Naive thymus-derived CD4-positive, alpha-beta T cell (primary cell): ENCODE measurements at regions not wholly inside any gene's neighbourhood (a gene's known extent, or its start where the extent isn't known, plus 50 kb on each side); places are given as distances from the start of the nearest gene placed in this dataset.
"Not testable (repeated sequence)": the region's sequence is repeated elsewhere in the genome, so short reads cannot be mapped to it uniquely, and the experiment has no call there.

Experiments
- ATAC-seq: fragments of 150-1000 bp; cut with Tn5 transposase; 2 replicates; pipeline ENCODE4 v1.10.0; 2021; ENCODE audit warnings: mild to moderate bottlenecking, moderate library complexity
- CTCF ChIA-PET: fragments of 350-600 bp; sonication (Branson Sonifier 250); formaldehyde crosslinking; loops from one replicate; lab custom pipeline; 2021; ENCODE audit warnings: antibody characterized with exemption; lab: Charles Lee
- POLR2A ChIA-PET: fragments of 350-600 bp; sonication (Branson Sonifier 250); formaldehyde crosslinking; loops from one replicate; lab custom pipeline; 2021; ENCODE audit warnings: antibody characterized with exemption, inconsistent platforms; lab: Charles Lee
- DNase-seq, 9 donors: peaks; one replicate each; pipeline versions ENCODE4 v3.0.0 to v3.0.0-alpha.2; 2020 to 2022; ENCODE audit warnings: mixed read lengths in 1 of 9
- H3K27ac ChIP-seq: one replicate; pipeline ENCODE4 v1.7.0; 2013; ENCODE audit warnings: mild to moderate bottlenecking, low read depth, low read length, moderate library complexity
- H3K27me3 ChIP-seq, 2 donors: one replicate each; pipeline ENCODE4 v1.7.0; 2013; ENCODE audit warnings: low read length in 2 of 2, mild to moderate bottlenecking in 2 of 2, moderate library complexity in 2 of 2; ENCODE audit not compliant: control insufficient read depth in 2 of 2, insufficient read depth in 2 of 2
- H3K36me3 ChIP-seq, 3 experiments: 1 replicate in 2 of 3; 2 replicates in 1 of 3; pipeline ENCODE4 v1.7.0; 2013; ENCODE audit warnings: low read length in 3 of 3, mild to moderate bottlenecking in 3 of 3, moderate library complexity in 1 of 3; ENCODE audit not compliant: insufficient read depth in 3 of 3, control insufficient read depth in 2 of 3
- H3K4me1 ChIP-seq, 2 donors: one replicate each; pipeline ENCODE4 v1.7.0; 2013; ENCODE audit warnings: low read length in 2 of 2, mild to moderate bottlenecking in 2 of 2, moderate library complexity in 1 of 2; ENCODE audit not compliant: control insufficient read depth in 2 of 2, insufficient read depth in 2 of 2
- H3K4me3 ChIP-seq: 2 replicates; pipeline ENCODE4 v1.7.0; 2013; ENCODE audit warnings: mild to moderate bottlenecking, low read length
- H3K9me3 ChIP-seq, 3 experiments: 1 replicate in 2 of 3; 2 replicates in 1 of 3; pipeline ENCODE4 v1.7.0; 2013; ENCODE audit warnings: low read length in 3 of 3; ENCODE audit not compliant: control insufficient read depth in 2 of 3
- H3K27ac Mint-ChIP-seq, 9 donors: one replicate each; pipeline ENCODE4 v1.8.0; 2020 to 2022; ENCODE audit warnings: mixed read lengths in 9 of 9, mild to moderate bottlenecking in 8 of 9, moderate library complexity in 5 of 9, inconsistent platforms in 2 of 9
- H3K27me3 Mint-ChIP-seq, 5 donors: one replicate each; pipeline ENCODE4 v1.8.0; 2021 to 2022; ENCODE audit warnings: mixed read lengths in 5 of 5, mild to moderate bottlenecking in 1 of 5
- H3K36me3 Mint-ChIP-seq, 5 donors: one replicate each; pipeline ENCODE4 v1.8.0; 2020 to 2022; ENCODE audit warnings: mixed read lengths in 5 of 5, mild to moderate bottlenecking in 3 of 5, inconsistent platforms in 1 of 5
- H3K4me1 Mint-ChIP-seq, 7 donors: one replicate each; pipeline ENCODE4 v1.8.0; 2020 to 2022; ENCODE audit warnings: mixed read lengths in 7 of 7, mild to moderate bottlenecking in 3 of 7, inconsistent platforms in 1 of 7
- H3K4me3 Mint-ChIP-seq, 10 donors: one replicate each; pipeline ENCODE4 v1.8.0; 2020 to 2022; ENCODE audit warnings: mild to moderate bottlenecking in 10 of 10, mixed read lengths in 10 of 10, moderate library complexity in 6 of 10, inconsistent platforms in 2 of 10
- H3K9me3 Mint-ChIP-seq, 11 donors: one replicate each; pipeline ENCODE4 v1.8.0; 2020 to 2022; ENCODE audit warnings: mixed read lengths in 11 of 11, mild to moderate bottlenecking in 4 of 11, inconsistent platforms in 1 of 11, moderate library complexity in 1 of 11
- intact Hi-C, 2 donors: fragments of 100-400 bp; cut with micrococcal nuclease; formaldehyde crosslinking; loops; one replicate each; pipeline ENCODE4 v1.15.1; 2023

GRCh38 chr7:66461397-66461796 lies 167.3 kb upstream of the KCTD7 start:
- H3K36me3 ChIP-seq, H3K27ac Mint-ChIP-seq, H3K27me3 Mint-ChIP-seq, H3K9me3 ChIP-seq, H3K4me1 ChIP-seq, DNase-seq, H3K4me3 ChIP-seq, H3K4me3 Mint-ChIP-seq, ATAC-seq, POLR2A ChIA-PET, CTCF ChIA-PET, H3K27me3 ChIP-seq, H3K9me3 Mint-ChIP-seq, H3K27ac ChIP-seq: not testable (repeated sequence)
- Mint-ChIP-seq H3K4me1 (peaks cover 0 to 22% (median 10%) of the 10 kb centered on the region in 7 donors), H3K36me3 (peaks cover 3 to 36% (median 9%) of the 10 kb centered on the region in 5 donors)
- intact Hi-C loops, result loop anchor here in 1 of 2 donors (10.0 kb wide), 1 partner anchor 63 kb away; no protein-coding TSS in a partner anchor

GRCh38 chr7:66462831-66463230 lies 165.8 kb upstream of the KCTD7 start:
- H3K27me3 Mint-ChIP-seq, H3K9me3 Mint-ChIP-seq, ATAC-seq, H3K36me3 ChIP-seq, H3K9me3 ChIP-seq, CTCF ChIA-PET, H3K4me3 Mint-ChIP-seq, H3K27ac ChIP-seq, H3K27me3 ChIP-seq, POLR2A ChIA-PET, H3K4me3 ChIP-seq, H3K27ac Mint-ChIP-seq, DNase-seq, H3K4me1 ChIP-seq: not testable (repeated sequence)
- H3K4me1 Mint-ChIP-seq, result peaks cover 0 to 22% (median 10%) of the 10 kb centered on the region in 7 donors
- peaks cover 2 to 29% (median 7%) of the 10 kb centered on the region in 5 donors for H3K36me3 Mint-ChIP-seq
- intact Hi-C loops, result loop anchor here in 1 of 2 donors (10.0 kb wide), 1 partner anchor 62 kb away; no protein-coding TSS in a partner anchor

- ATAC-seq (no peak), DNase-seq (no peak)
- no peaks in the 10 kb centered on the region for H3K27me3 ChIP-seq
- no peak overlapping the region for H3K4me3 ChIP-seq
- CTCF ChIA-PET, result no interaction called here
- H3K9me3 ChIP-seq, result no peaks in the 10 kb centered on the region
- intact Hi-C loops, result loop anchor here in 1 of 2 donors (10.0 kb wide), 1 partner anchor 61 kb away; no protein-coding TSS in a partner anchor
- H3K4me1 ChIP-seq, result no peaks in the 10 kb centered on the region
- H3K4me3 Mint-ChIP-seq, result no peak overlapping the region
- H3K27ac Mint-ChIP-seq, result peak overlapping the region in 1 of 9 donors; percentile 49
- H3K27ac ChIP-seq, result no peak overlapping the region
- H3K36me3 ChIP-seq, result no peaks in the 10 kb centered on the region
- peaks cover 2 to 29% (median 7%) of the 10 kb centered on the region in 5 donors for H3K36me3 Mint-ChIP-seq
- peaks cover 0 to 8% (median 0%) of the 10 kb centered on the region in 11 donors for H3K9me3 Mint-ChIP-seq
- no peaks in the 10 kb centered on the region for H3K27me3 Mint-ChIP-seq
- H3K4me1 Mint-ChIP-seq, result peaks cover 0 to 17% (median 6%) of the 10 kb centered on the region in 7 donors
- POLR2A ChIA-PET, result no interaction called here
Measured at GRCh38 chr7:66464059-66464458, 164.6 kb upstream of the KCTD7 start.

GRCh38 chr7:66466081-66466600 lies 162.5 kb upstream of the KCTD7 start:
- DNase-seq, result no peak
- Histone ChIP-seq H3K27ac (no peak overlapping the region), H3K9me3 (no peaks in the 10 kb centered on the region), H3K4me3 (no peak overlapping the region), H3K27me3 (no peaks in the 10 kb centered on the region), H3K36me3 (no peaks in the 10 kb centered on the region), H3K4me1 (no peaks in the 10 kb centered on the region)
- H3K36me3 Mint-ChIP-seq, result peaks cover 2 to 32% (median 9%) of the 10 kb centered on the region in 5 donors
- H3K27ac Mint-ChIP-seq, result no peak overlapping the region
- ChIA-PET CTCF (no interaction called here), POLR2A (no interaction called here)
- intact Hi-C loops, result loop anchor here in 1 of 2 donors (10.0 kb wide), 1 partner anchor 59 kb away; no protein-coding TSS in a partner anchor
- H3K9me3 Mint-ChIP-seq, result peaks cover 0 to 8% (median 0%) of the 10 kb centered on the region in 11 donors
- no peaks in the 10 kb centered on the region for H3K4me1 Mint-ChIP-seq
- H3K4me3 Mint-ChIP-seq, result no peak overlapping the region
- no peak for ATAC-seq
- H3K27me3 Mint-ChIP-seq, result no peaks in the 10 kb centered on the region

GRCh38 chr7:66467887-66468286 lies 160.8 kb upstream of the KCTD7 start:
- no peak for DNase-seq
- no peaks in the 10 kb centered on the region for H3K9me3 Mint-ChIP-seq
- peaks cover 0 to 23% (median 6%) of the 10 kb centered on the region in 5 donors for H3K36me3 Mint-ChIP-seq
- Histone ChIP-seq H3K4me1 (no peaks in the 10 kb centered on the region), H3K36me3 (no peaks in the 10 kb centered on the region), H3K9me3 (no peaks in the 10 kb centered on the region), H3K27ac (no peak overlapping the region), H3K27me3 (no peaks in the 10 kb centered on the region), H3K4me3 (no peak overlapping the region)
- no peaks in the 10 kb centered on the region for H3K27me3 Mint-ChIP-seq
- ATAC-seq, result no peak
- CTCF ChIA-PET, result no interaction called here
- no peak overlapping the region for H3K4me3 Mint-ChIP-seq
- intact Hi-C loops, result loop anchor here in 1 of 2 donors (10.0 kb wide), 1 partner anchor 57 kb away; no protein-coding TSS in a partner anchor
- POLR2A ChIA-PET, result no interaction called here
- no peaks in the 10 kb centered on the region for H3K4me1 Mint-ChIP-seq
- no peak overlapping the region for H3K27ac Mint-ChIP-seq

- H3K27ac ChIP-seq, H3K4me3 ChIP-seq, H3K9me3 Mint-ChIP-seq, H3K27me3 ChIP-seq, H3K4me3 Mint-ChIP-seq, intact Hi-C loops, POLR2A ChIA-PET, H3K9me3 ChIP-seq, H3K27me3 Mint-ChIP-seq, H3K27ac Mint-ChIP-seq, H3K4me1 Mint-ChIP-seq, DNase-seq, ATAC-seq, H3K4me1 ChIP-seq: not testable (repeated sequence)
- CTCF ChIA-PET, result interaction anchor here (0.5 kb wide), 1 partner anchor 415 kb away, joined by 3 read pairs; no protein-coding TSS in a partner anchor
- peaks cover under 1 to 43% (median 9%) of the 10 kb centered on the region in 5 donors for H3K36me3 Mint-ChIP-seq
- peaks cover 0 to 25% (median 0%) of the 10 kb centered on the region in 3 experiments for H3K36me3 ChIP-seq
Measured at GRCh38 chr7:66473064-66473463, 155.6 kb upstream of the KCTD7 start.

- ATAC-seq (no peak), DNase-seq (no peak)
- H3K9me3 Mint-ChIP-seq, result no peaks in the 10 kb centered on the region
- Histone ChIP-seq H3K9me3 (no peaks in the 10 kb centered on the region), H3K36me3 (peaks cover 0 to 25% (median 0%) of the 10 kb centered on the region in 3 experiments), H3K27ac (no peak overlapping the region), H3K27me3 (no peaks in the 10 kb centered on the region), H3K4me3 (no peak overlapping the region), H3K4me1 (no peaks in the 10 kb centered on the region)
- H3K36me3 Mint-ChIP-seq, result peaks cover 4 to 53% (median 12%) of the 10 kb centered on the region in 5 donors
- no peak overlapping the region for H3K27ac Mint-ChIP-seq
- ChIA-PET CTCF (no interaction called here), POLR2A (no interaction called here)
- H3K4me3 Mint-ChIP-seq, result no peak overlapping the region
- no peaks in the 10 kb centered on the region for H3K27me3 Mint-ChIP-seq
- peaks cover 0 to 3% (median 0%) of the 10 kb centered on the region in 7 donors for H3K4me1 Mint-ChIP-seq
- intact Hi-C loops, result no loop called here
Measured at GRCh38 chr7:66474441-66474840, 154.2 kb upstream of the KCTD7 start.
